ENCODE measurements at regions not wholly inside any gene's neighbourhood (a gene's known extent, or its start where the extent isn't known, plus 50 kb on each side); places are given as distances from the start of the nearest gene placed in this dataset.

DNA sequence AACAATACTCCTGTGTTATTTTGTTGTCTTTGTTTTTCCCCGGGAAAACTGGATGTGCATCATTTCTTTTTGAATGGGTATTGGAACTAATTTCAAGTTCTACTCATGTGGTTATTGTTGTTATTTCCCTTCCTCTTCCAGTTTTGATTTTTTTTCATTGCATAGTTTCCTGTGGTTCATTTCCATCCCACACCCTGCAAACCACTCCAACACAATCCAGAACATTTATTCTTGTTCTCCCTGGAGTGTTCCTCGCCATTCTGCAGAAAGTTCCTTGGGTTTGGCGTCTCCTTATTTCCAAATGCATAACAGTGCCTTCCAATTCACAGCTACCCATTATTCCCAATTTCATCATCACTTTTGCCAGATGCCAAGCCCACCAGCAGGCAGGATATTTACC, 775.1 kb downstream of the TNS3 start:
- H3K27ac ChIP-seq (ENCODE audit: low read length in 2 of 2), result no peak overlapping the region
- Mint-ChIP-seq H3K9me3 (ENCODE audit: insufficient read depth) (peaks cover 3% of the 10 kb centered on the region), H3K27me3 (no peaks in the 10 kb centered on the region), H3K4me3 (no peak overlapping the region), H3K27ac (no peak overlapping the region), H3K4me1 (no peaks in the 10 kb centered on the region)
- no peak overlapping the region for H3K4me3 ChIP-seq (ENCODE audit: control extremely low read depth in 1 of 5, extremely low read depth in 1 of 5, insufficient read depth in 1 of 5, low read depth in 2 of 5, low read length in 4 of 5)
- TF ChIP-seq EZH2 (IDR thresholded peaks at IDR 0.05; ENCODE audit: borderline replicate concordance, insufficient read depth, low read depth, low read length, poor library complexity, severe bottlenecking), result no peak
- TF ChIP-seq, protein P1, sequence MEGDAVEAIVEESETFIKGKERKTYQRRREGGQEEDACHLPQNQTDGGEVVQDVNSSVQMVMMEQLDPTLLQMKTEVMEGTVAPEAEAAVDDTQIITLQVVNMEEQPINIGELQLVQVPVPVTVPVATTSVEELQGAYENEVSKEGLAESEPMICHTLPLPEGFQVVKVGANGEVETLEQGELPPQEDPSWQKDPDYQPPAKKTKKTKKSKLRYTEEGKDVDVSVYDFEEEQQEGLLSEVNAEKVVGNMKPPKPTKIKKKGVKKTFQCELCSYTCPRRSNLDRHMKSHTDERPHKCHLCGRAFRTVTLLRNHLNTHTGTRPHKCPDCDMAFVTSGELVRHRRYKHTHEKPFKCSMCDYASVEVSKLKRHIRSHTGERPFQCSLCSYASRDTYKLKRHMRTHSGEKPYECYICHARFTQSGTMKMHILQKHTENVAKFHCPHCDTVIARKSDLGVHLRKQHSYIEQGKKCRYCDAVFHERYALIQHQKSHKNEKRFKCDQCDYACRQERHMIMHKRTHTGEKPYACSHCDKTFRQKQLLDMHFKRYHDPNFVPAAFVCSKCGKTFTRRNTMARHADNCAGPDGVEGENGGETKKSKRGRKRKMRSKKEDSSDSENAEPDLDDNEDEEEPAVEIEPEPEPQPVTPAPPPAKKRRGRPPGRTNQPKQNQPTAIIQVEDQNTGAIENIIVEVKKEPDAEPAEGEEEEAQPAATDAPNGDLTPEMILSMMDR (IDR thresholded peaks at IDR 0.05), result no peak
- ChIA-PET CTCF (no interaction called here), POLR2A (no interaction called here)
- no peaks in the 10 kb centered on the region for H3K36me3 ChIP-seq (replicated peaks in 1 of 2; ENCODE audit: control extremely low read depth in 1 of 2, control insufficient read depth in 1 of 2, extremely low read depth in 1 of 2, insufficient read depth in 2 of 2, low read length in 1 of 2)
- intact Hi-C loops (cut with micrococcal nuclease), result no loop called here
- ATAC-seq (ENCODE audit: low read depth) (no peak), DNase-seq (no peak)
- H3K79me2 ChIP-seq (ENCODE audit: control insufficient read depth, insufficient read depth, low read length), result no peaks in the 10 kb centered on the region
- H3K4me2 ChIP-seq (replicated peaks; ENCODE audit: low read depth, low read length, poor library complexity, severe bottlenecking), result no peak overlapping the region
- H3K9me3 ChIP-seq (ENCODE audit: control extremely low read depth in 1 of 3, control insufficient read depth in 2 of 3, insufficient read depth in 1 of 3, low read length in 2 of 3), result no peaks in the 10 kb centered on the region
- H3K9ac ChIP-seq (ENCODE audit: low read length), result no peak overlapping the region
- H3K27me3 ChIP-seq (replicated peaks in 1 of 4; ENCODE audit: control extremely low read depth in 1 of 4, control insufficient read depth in 3 of 4, insufficient read depth in 4 of 4, low read length in 3 of 4), result no peaks in the 10 kb centered on the region
- no peak overlapping the region for H2AFZ ChIP-seq (ENCODE audit: insufficient read depth, low read depth, low read length, poor library complexity, severe bottlenecking)
- 61% methylated on average over 2 of the region's 3 CpGs for WGBS (ENCODE audit: insufficient coverage)
- no peaks in the 10 kb centered on the region for H4K20me1 ChIP-seq (ENCODE audit: control insufficient read depth, insufficient read depth, low read length, poor library complexity, severe bottlenecking)
- no peaks in the 10 kb centered on the region for H3K4me1 ChIP-seq (ENCODE audit: control insufficient read depth in 2 of 2, insufficient read depth in 2 of 2, low read length in 2 of 2)

DNA sequence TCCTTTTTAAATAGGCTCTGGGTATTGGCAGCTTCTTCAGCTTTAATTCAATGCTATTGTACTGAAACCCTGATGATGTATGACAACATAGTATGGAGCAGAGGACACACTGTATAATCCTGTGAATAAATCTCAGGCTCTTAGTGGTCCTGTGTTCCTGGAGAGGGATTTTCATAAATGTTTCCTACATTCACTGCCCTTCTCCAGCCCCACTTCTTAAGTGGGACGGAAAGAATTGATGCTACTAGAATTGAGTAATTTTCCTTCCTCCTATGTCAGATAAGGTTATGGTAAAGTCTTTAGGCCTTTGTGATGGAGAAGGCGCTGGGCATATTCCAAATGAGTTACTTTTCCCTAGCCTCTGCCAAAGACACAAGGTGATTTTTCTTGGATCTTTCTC, 779.4 kb downstream of the TNS3 start:
- no peaks in the 10 kb centered on the region for H3K4me1 ChIP-seq (ENCODE audit: control insufficient read depth in 2 of 2, insufficient read depth in 2 of 2, low read length in 2 of 2)
- no peaks in the 10 kb centered on the region for H3K27me3 Mint-ChIP-seq

More for the DNA sequence above, 779.4 kb downstream of the TNS3 start:
- CTCF ChIA-PET, result no interaction called here
- Mint-ChIP-seq H3K4me1 (no peaks in the 10 kb centered on the region), H3K9me3 (ENCODE audit: insufficient read depth) (no peaks in the 10 kb centered on the region), H3K27ac (no peak overlapping the region), H3K4me3 (no peak overlapping the region)
- Histone ChIP-seq H3K79me2 (ENCODE audit: control insufficient read depth, insufficient read depth, low read length) (no peaks in the 10 kb centered on the region), H3K4me2 (replicated peaks; ENCODE audit: low read depth, low read length, poor library complexity, severe bottlenecking) (no peak overlapping the region), H3K27ac (ENCODE audit: low read length in 2 of 2) (no peak overlapping the region), H2AFZ (ENCODE audit: insufficient read depth, low read depth, low read length, poor library complexity, severe bottlenecking) (no peak overlapping the region), H3K9me3 (ENCODE audit: control extremely low read depth in 1 of 3, control insufficient read depth in 2 of 3, insufficient read depth in 1 of 3, low read length in 2 of 3) (peaks cover 0 to 4% (median 0%) of the 10 kb centered on the region in 3 donors), H3K36me3 (replicated peaks in 1 of 2; ENCODE audit: control extremely low read depth in 1 of 2, control insufficient read depth in 1 of 2, extremely low read depth in 1 of 2, insufficient read depth in 2 of 2, low read length in 1 of 2) (no peaks in the 10 kb centered on the region), H4K20me1 (ENCODE audit: control insufficient read depth, insufficient read depth, low read length, poor library complexity, severe bottlenecking) (no peaks in the 10 kb centered on the region), H3K27me3 (replicated peaks in 1 of 4; ENCODE audit: control extremely low read depth in 1 of 4, control insufficient read depth in 3 of 4, insufficient read depth in 4 of 4, low read length in 3 of 4) (no peaks in the 10 kb centered on the region), H3K4me3 (ENCODE audit: control extremely low read depth in 1 of 5, extremely low read depth in 1 of 5, insufficient read depth in 1 of 5, low read depth in 2 of 5, low read length in 4 of 5) (no peak overlapping the region), H3K9ac (ENCODE audit: low read length) (no peak overlapping the region)
- POLR2A ChIA-PET, result no interaction called here
- intact Hi-C loops (cut with micrococcal nuclease), result no loop called here
- ATAC-seq (ENCODE audit: low read depth) (no peak), DNase-seq (no peak)
- WGBS (ENCODE audit: insufficient coverage), result no CpG with 5 or more reads among the region's 2 CpGs
- TF ChIP-seq, protein P1 (IDR thresholded peaks at IDR 0.05), result no peak
- TF ChIP-seq EZH2 (IDR thresholded peaks at IDR 0.05; ENCODE audit: borderline replicate concordance, insufficient read depth, low read depth, low read length, poor library complexity, severe bottlenecking), result no peak
